MM.1S (cell line): ENCODE measurements at regions not wholly inside any gene's neighbourhood (a gene's known extent, or its start where the extent isn't known, plus 50 kb on each side); places are given as distances from the start of the nearest gene placed in this dataset.

Experiments used
- DNase-seq: peaks from one replicate; pipeline ENCODE4 v3.0.0-alpha.2; 2015
- H2AFZ ChIP-seq: fragments of 300-600 bp; sonication (generic); 2 replicates; pipeline ENCODE4 v1.6.0; 2016; ENCODE audit warnings: antibody characterized with exemption, low read length
- H3F3A ChIP-seq: fragments of 300-600 bp; sonication (generic); 2 replicates; pipeline ENCODE4 v1.6.1; 2016; ENCODE audit warnings: mild to moderate bottlenecking, antibody characterized with exemption, low read length, moderate library complexity, mixed read lengths; ENCODE audit not compliant: insufficient read depth
- H3K27ac ChIP-seq: fragments of 300-600 bp; sonication (generic); 2 replicates; pipeline ENCODE4 v1.5.1; 2016; ENCODE audit warnings: mild to moderate bottlenecking, low read length
- H3K27me3 ChIP-seq: fragments of 300-600 bp; sonication (generic); replicated peaks from 2 replicates; pipeline ENCODE4 v1.6.0; 2016; ENCODE audit warnings: low read length; ENCODE audit not compliant: insufficient read depth
- H3K36me3 ChIP-seq: fragments of 300-600 bp; sonication (generic); replicated peaks from 2 replicates; pipeline ENCODE4 v1.6.1; 2016; ENCODE audit warnings: mild to moderate bottlenecking, low read length, mixed read lengths; ENCODE audit not compliant: insufficient read depth
- H3K4me1 ChIP-seq: fragments of 300-600 bp; sonication (generic); 2 replicates; pipeline ENCODE4 v1.6.1; 2016; ENCODE audit warnings: low read length, mixed read lengths
- H3K4me2 ChIP-seq: fragments of 300-600 bp; sonication (generic); 2 replicates; pipeline ENCODE4 v1.6.0; 2016; ENCODE audit warnings: low read depth, low read length
- H3K4me3 ChIP-seq: fragments of 300-600 bp; sonication (generic); 2 replicates; pipeline ENCODE4 v1.5.1; 2016; ENCODE audit warnings: low read length, mixed read lengths
- H3K79me2 ChIP-seq: fragments of 300-600 bp; sonication (generic); 2 replicates; pipeline ENCODE4 v1.6.1; 2016; ENCODE audit warnings: mixed run types, low read length, mixed read lengths
- H3K9ac ChIP-seq: fragments of 300-600 bp; sonication (generic); 2 replicates; pipeline ENCODE4 v1.6.1; 2016; ENCODE audit warnings: low read length, mixed read lengths
- H3K9me2 ChIP-seq: fragments of 300-600 bp; sonication (generic); replicated peaks from 2 replicates; pipeline ENCODE4 v1.6.1; 2016; ENCODE audit warnings: mild to moderate bottlenecking, low read length, mixed read lengths; ENCODE audit not compliant: insufficient read depth
- H3K9me3 ChIP-seq: fragments of 300-600 bp; sonication (generic); replicated peaks from 2 replicates; pipeline ENCODE4 v1.6.1; 2016; ENCODE audit warnings: mild to moderate bottlenecking, low read length, mixed read lengths; ENCODE audit not compliant: insufficient read depth
- H4K20me1 ChIP-seq: fragments of 300-600 bp; sonication (generic); 2 replicates; pipeline ENCODE4 v1.6.1; 2016; ENCODE audit warnings: mild to moderate bottlenecking, low read length, moderate library complexity, mixed read lengths; ENCODE audit not compliant: insufficient read depth
- CTCF ChIP-seq: fragments of 300-600 bp; sonication (generic); IDR thresholded peaks from 2 replicates; pipeline ENCODE4 v1.5.1; 2016; ENCODE audit warnings: antibody characterized with exemption, low read length, mixed read lengths
- EZH2 ChIP-seq: fragments of 300-600 bp; sonication (generic); optimal IDR thresholded peaks from 2 replicates; pipeline ENCODE3; 2017; ENCODE audit warnings: low read depth, mild to moderate bottlenecking, antibody characterized with exemption, low read length, mixed read lengths
- EZH2phosphoT487 ChIP-seq: fragments of 300-600 bp; sonication (generic); IDR thresholded peaks from 2 replicates; pipeline ENCODE4 v1.6.1; 2018; ENCODE audit warnings: antibody characterized with exemption, low read length

- H3K79me2 ChIP-seq, result no peaks in the 10 kb centered on the region
- no peaks in the 10 kb centered on the region for H3K9me2 ChIP-seq
- no peak for DNase-seq
- no peaks in the 10 kb centered on the region for H3F3A ChIP-seq
- H3K9me3 ChIP-seq, result no peaks in the 10 kb centered on the region
- no peaks in the 10 kb centered on the region for H3K4me1 ChIP-seq
- TF ChIP-seq EZH2phosphoT487 (no peak), EZH2 (no peak), CTCF (no peak)
- no peaks in the 10 kb centered on the region for H4K20me1 ChIP-seq
- H3K9ac ChIP-seq, result no peak overlapping the region
- H3K27me3 ChIP-seq, result no peaks in the 10 kb centered on the region
- no peak overlapping the region for H3K4me2 ChIP-seq
- H3K27ac ChIP-seq, result no peak overlapping the region
- no peak overlapping the region for H2AFZ ChIP-seq
- H3K4me3 ChIP-seq, result no peak overlapping the region
- no peaks in the 10 kb centered on the region for H3K36me3 ChIP-seq
Observed at GRCh38 chr18:77977331-77977730, 727.7 kb downstream of the GALR1 start.

- Histone ChIP-seq H3K4me1 (no peaks in the 10 kb centered on the region), H4K20me1 (no peaks in the 10 kb centered on the region), H3K36me3 (no peaks in the 10 kb centered on the region), H3K9me3 (no peaks in the 10 kb centered on the region), H2AFZ (no peak overlapping the region), H3K27ac (no peak overlapping the region), H3F3A (no peaks in the 10 kb centered on the region), H3K4me2 (no peak overlapping the region), H3K4me3 (no peak overlapping the region), H3K9me2 (no peaks in the 10 kb centered on the region), H3K9ac (no peak overlapping the region), H3K27me3 (no peaks in the 10 kb centered on the region), H3K79me2 (no peaks in the 10 kb centered on the region)
- DNase-seq, result no peak
- TF ChIP-seq EZH2phosphoT487 (no peak), EZH2 (no peak), CTCF (no peak)
Observed at GRCh38 chr18:77980275-77980674, 730.6 kb downstream of the GALR1 start.

GRCh38 chr18:77981874-77982273, 732.2 kb downstream of the GALR1 start:
- Histone ChIP-seq H3K27ac (no peak overlapping the region), H2AFZ (no peak overlapping the region), H3K4me2 (no peak overlapping the region), H3K9me3 (no peaks in the 10 kb centered on the region), H4K20me1 (no peaks in the 10 kb centered on the region), H3K9me2 (no peaks in the 10 kb centered on the region), H3K79me2 (no peaks in the 10 kb centered on the region), H3K36me3 (no peaks in the 10 kb centered on the region), H3K27me3 (no peaks in the 10 kb centered on the region), H3K4me1 (no peaks in the 10 kb centered on the region), H3F3A (no peaks in the 10 kb centered on the region), H3K4me3 (no peak overlapping the region), H3K9ac (no peak overlapping the region)
- TF ChIP-seq EZH2, result no peak
- TF ChIP-seq EZH2phosphoT487, result no peak
- TF ChIP-seq CTCF, result no peak
- no peak for DNase-seq
